OCI-LY3 (cell line): ENCODE measurements at regions not wholly inside any gene's neighbourhood (a gene's known extent, or its start where the extent isn't known, plus 50 kb on each side); places are given as distances from the start of the nearest gene placed in this dataset.

Source experiments
- EZH2phosphoT487 ChIP-seq: fragments of 200-600 bp; shearing (Covaris generic); IDR thresholded peaks from 2 replicates; pipeline ENCODE4 v1.6.1; 2018; ENCODE audit warnings: antibody characterized with exemption, mixed run types, low read depth
- TF ChIP-seq, protein P1 (sequence below): fragments of 200-600, 300-600 bp; sonication (generic); IDR thresholded peaks from 2 replicates; pipeline ENCODE4 v1.5.1; 2014; ENCODE audit warnings: antibody characterized with exemption, low read length, low read depth

DNA sequence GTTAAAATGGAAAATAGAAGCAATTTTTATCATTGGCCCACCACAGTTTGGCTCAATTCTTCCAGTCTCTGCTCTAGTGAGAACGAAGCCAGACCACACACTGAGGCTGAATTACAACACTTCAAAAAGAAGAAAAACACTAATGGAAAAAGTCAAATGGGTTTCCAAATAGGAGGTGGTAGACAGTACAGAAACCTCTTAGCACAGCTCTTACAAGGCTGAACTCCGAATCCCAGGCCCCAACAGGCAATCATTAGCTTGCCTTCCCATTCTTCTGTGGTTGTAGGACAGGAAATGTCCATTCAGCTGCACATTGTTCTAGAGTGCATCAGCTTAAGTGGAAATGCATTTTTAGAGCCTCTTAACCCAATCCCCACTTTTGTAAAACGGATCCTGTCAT is 115.1 kb upstream of the MEOX2 start:
- TF ChIP-seq, protein P1, sequence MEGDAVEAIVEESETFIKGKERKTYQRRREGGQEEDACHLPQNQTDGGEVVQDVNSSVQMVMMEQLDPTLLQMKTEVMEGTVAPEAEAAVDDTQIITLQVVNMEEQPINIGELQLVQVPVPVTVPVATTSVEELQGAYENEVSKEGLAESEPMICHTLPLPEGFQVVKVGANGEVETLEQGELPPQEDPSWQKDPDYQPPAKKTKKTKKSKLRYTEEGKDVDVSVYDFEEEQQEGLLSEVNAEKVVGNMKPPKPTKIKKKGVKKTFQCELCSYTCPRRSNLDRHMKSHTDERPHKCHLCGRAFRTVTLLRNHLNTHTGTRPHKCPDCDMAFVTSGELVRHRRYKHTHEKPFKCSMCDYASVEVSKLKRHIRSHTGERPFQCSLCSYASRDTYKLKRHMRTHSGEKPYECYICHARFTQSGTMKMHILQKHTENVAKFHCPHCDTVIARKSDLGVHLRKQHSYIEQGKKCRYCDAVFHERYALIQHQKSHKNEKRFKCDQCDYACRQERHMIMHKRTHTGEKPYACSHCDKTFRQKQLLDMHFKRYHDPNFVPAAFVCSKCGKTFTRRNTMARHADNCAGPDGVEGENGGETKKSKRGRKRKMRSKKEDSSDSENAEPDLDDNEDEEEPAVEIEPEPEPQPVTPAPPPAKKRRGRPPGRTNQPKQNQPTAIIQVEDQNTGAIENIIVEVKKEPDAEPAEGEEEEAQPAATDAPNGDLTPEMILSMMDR: no peak
- TF ChIP-seq EZH2phosphoT487: no peak
